Stomach (tissue), 4 donors: ENCODE measurements at regions not wholly inside any gene's neighbourhood (a gene's known extent, or its start where the extent isn't known, plus 50 kb on each side); places are given as distances from the start of the nearest gene placed in this dataset.

ENCODE experiments used
- POLR2AphosphoS5 ChIP-seq, 3 donors: sonication (generic); formaldehyde crosslinking; IDR thresholded peaks; one replicate each; pipeline ENCODE4 v1.6.1; 2016; ENCODE audit warnings: antibody characterized with exemption in 3 of 3
- TF ChIP-seq, protein P1 (sequence below), 7 experiments: fragments of 450-650 bp in 4 of 7; fragments of 200-600 bp in 3 of 7; sonication (generic) in 3 of 7; IDR thresholded peaks; one replicate each; pipeline ENCODE4 v1.5.1; 2016 to 2019; ENCODE audit warnings: antibody characterized with exemption in 7 of 7, control low read depth in 2 of 7, mild to moderate bottlenecking in 1 of 7

DNA sequence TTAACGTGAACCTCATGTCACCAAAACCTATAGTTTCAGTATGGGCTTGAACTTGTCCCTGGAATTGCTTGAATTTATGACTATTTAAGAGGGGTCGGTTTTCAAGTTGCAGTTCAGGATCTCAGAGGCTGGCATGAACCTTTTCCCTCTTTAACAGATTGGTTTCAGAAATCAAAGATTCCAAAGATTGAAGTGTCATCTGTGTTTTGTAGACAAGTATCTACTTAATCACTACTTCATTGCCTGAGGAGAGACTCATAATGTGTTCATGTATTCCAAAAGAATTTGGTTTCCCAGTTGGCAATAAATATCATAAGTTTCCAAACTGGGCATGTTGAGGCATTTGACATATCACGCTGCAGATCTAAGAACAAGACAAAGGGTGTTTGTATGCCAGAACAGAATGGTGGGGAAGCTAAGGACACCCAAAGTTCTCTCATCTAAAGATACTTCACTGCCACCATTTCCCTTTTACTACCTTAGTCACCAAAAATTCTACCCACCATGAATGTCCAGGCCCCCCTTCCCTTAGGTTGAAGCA, 199.5 kb downstream of the NUAK1 start:
- TF ChIP-seq, protein P1, sequence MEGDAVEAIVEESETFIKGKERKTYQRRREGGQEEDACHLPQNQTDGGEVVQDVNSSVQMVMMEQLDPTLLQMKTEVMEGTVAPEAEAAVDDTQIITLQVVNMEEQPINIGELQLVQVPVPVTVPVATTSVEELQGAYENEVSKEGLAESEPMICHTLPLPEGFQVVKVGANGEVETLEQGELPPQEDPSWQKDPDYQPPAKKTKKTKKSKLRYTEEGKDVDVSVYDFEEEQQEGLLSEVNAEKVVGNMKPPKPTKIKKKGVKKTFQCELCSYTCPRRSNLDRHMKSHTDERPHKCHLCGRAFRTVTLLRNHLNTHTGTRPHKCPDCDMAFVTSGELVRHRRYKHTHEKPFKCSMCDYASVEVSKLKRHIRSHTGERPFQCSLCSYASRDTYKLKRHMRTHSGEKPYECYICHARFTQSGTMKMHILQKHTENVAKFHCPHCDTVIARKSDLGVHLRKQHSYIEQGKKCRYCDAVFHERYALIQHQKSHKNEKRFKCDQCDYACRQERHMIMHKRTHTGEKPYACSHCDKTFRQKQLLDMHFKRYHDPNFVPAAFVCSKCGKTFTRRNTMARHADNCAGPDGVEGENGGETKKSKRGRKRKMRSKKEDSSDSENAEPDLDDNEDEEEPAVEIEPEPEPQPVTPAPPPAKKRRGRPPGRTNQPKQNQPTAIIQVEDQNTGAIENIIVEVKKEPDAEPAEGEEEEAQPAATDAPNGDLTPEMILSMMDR (IDR thresholded peaks at IDR 0.05): no peak
- no peak for TF ChIP-seq POLR2AphosphoS5 (IDR thresholded peaks at IDR 0.05)
